ENCODE measurements at regions not wholly inside any gene's neighbourhood (a gene's known extent, or its start where the extent isn't known, plus 50 kb on each side); places are given as distances from the start of the nearest gene placed in this dataset.
"Not testable (repeated sequence)": the region's sequence is repeated elsewhere in the genome, so short reads cannot be mapped to it uniquely, and the experiment has no call there.

DNA sequence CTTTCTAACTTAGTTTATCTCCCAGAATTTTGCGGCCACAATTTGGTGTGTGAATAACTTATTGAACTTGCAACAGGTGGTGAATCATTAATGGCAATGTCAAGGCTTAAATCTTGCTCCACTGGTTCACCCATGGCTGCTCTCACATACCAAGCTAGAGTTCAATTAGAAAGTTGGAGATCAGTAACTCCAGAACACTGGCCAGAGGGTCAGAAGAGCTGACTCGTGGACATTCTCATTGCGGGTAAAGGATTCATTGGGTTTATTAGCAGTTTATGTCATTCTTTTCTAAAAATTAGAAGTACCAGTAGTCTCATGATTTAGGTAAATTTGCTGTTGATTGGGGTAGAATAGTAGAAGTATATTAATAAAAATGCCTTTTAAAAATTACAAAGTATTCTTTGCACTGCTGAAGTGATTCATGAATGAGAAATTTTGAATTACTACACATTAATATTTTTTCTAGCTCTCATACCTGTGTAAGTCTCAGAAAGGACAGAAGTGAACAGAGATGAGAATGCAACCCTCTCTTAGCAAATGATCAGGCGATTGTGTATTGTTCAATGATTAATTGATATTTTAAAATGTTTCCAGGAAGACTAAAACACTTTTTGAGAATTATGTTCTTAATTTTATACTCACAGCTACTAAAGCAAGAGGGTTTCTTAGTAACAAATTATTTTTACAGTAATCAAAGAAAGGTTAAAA lies 142.0 kb downstream of the SYT15 start:
- H3K27me3 ChIP-seq (replicated peaks; ENCODE audit: control insufficient read depth, insufficient read depth, low read length); H3K4me3 ChIP-seq (replicated peaks; ENCODE audit: low read depth, low read length); H3K36me3 ChIP-seq (ENCODE audit: control insufficient read depth, insufficient read depth, low read length); DNase-seq (ENCODE audit: extremely low read depth, insufficient read length): not testable (repeated sequence)

- not testable (repeated sequence) for H3K36me3 ChIP-seq (ENCODE audit: control insufficient read depth, insufficient read depth, low read length); H3K27me3 ChIP-seq (replicated peaks; ENCODE audit: control insufficient read depth, insufficient read depth, low read length); H3K4me3 ChIP-seq (replicated peaks; ENCODE audit: low read depth, low read length); DNase-seq (ENCODE audit: extremely low read depth, insufficient read length)
Measured at GRCh38 chr10:46724258-46724657, 145.3 kb downstream of the SYT15 start.

DNA sequence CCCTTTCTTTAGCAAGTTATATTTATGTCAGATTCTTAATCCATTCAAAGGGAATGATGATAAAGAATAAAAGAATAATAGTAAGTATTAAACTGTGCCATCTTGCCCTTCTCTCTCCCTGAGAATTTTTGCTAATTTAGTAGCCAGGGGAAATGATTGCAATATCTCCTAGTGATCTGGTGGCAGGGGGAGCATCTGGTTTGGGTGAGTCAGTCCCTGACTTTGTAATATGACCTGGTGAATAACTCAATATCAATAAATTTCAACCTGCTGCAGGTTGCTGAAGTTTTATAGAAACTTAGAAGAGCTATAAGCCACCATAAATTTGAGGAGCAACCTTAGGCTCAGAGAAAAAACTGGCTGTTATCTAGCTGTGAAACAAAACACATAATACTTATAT lies 149.4 kb downstream of the SYT15 start:
- DNase-seq (ENCODE audit: extremely low read depth, insufficient read length); H3K27me3 ChIP-seq (replicated peaks; ENCODE audit: control insufficient read depth, insufficient read depth, low read length); H3K4me3 ChIP-seq (replicated peaks; ENCODE audit: low read depth, low read length); H3K36me3 ChIP-seq (ENCODE audit: control insufficient read depth, insufficient read depth, low read length): not testable (repeated sequence)

- H3K4me3 ChIP-seq (replicated peaks; ENCODE audit: low read depth, low read length); H3K36me3 ChIP-seq (ENCODE audit: control insufficient read depth, insufficient read depth, low read length); DNase-seq (ENCODE audit: extremely low read depth, insufficient read length); H3K27me3 ChIP-seq (replicated peaks; ENCODE audit: control insufficient read depth, insufficient read depth, low read length): not testable (repeated sequence)
Measured at GRCh38 chr10:46730729-46731128, 151.8 kb downstream of the SYT15 start.

DNA sequence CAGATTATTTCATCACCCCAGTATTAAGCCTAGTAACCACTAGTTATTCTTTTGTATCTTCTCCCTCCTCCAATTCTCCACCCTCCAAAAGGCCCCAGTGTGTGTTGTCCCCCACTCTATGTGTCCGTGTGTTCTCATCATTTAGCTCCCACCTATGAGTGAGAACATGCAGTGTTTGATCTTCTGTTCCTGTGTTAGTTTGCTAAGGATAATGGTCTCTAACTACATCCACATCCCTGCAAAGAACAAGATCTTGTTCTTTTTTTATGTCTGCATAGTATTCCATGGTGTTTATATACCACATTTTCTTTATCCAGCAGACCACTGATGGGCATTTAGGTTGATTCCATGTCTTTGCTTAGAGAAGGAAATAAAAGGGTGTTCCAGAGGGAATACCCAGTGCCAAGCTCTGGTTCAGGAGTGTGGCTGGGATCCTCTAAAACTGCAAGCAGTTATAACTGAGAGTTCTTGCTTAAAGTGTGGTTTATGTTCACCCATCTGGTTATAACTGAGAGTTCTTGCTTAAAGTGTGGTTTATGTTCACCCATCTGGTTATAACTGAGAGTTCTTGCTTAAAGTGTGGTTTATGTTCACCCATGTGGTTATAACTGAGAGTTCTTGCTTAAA lies 154.8 kb downstream of the SYT15 start:
- not testable (repeated sequence) for H3K27me3 ChIP-seq (replicated peaks; ENCODE audit: control insufficient read depth, insufficient read depth, low read length); DNase-seq (ENCODE audit: extremely low read depth, insufficient read length); H3K36me3 ChIP-seq (ENCODE audit: control insufficient read depth, insufficient read depth, low read length)

DNA sequence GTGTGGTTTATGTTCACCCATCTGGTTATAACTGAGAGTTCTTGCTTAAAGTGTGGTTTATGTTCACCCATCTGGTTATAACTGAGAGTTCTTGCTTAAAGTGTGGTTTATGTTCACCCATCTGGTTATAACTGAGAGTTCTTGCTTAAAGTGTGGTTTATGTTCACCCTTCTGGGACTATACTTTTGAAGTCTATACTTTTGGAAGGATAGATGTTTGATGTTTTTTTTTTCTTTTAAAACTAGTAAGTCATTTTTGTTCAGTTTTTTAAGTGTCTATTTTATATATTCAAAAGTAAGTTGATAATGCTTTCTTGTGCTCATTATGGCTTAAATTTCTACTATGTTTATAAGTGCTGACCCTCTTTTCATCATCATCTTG lies 155.3 kb downstream of the SYT15 start:
- DNase-seq (ENCODE audit: extremely low read depth, insufficient read length); H3K36me3 ChIP-seq (ENCODE audit: control insufficient read depth, insufficient read depth, low read length); H3K27me3 ChIP-seq (replicated peaks; ENCODE audit: control insufficient read depth, insufficient read depth, low read length); H3K4me3 ChIP-seq (replicated peaks; ENCODE audit: low read depth, low read length): not testable (repeated sequence)

More for the DNA sequence above, 154.8 kb downstream of the SYT15 start:
- not testable (repeated sequence) for H3K4me3 ChIP-seq (replicated peaks; ENCODE audit: low read depth, low read length)

DNA sequence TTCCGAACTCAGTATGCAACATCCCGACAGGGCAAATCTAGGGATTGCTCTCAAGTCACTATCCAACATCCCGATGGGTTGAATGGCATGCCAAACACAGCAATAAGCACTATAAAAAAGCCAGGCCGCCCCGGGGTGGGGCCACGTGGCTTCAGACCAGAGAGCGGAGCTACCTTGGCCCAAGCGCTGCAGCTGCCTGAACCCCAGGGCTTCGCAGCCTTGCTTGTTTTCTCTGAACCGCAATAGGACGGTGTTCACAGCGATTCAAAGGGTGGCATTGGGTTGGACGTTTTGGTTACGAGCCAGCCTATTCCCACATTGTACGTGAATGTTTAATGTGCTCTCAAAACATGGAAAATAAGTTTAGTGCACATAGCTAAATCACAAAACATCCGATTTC lies 161.0 kb downstream of the SYT15 start:
- not testable (repeated sequence) for H3K27me3 ChIP-seq (replicated peaks; ENCODE audit: control insufficient read depth, insufficient read depth, low read length); H3K4me3 ChIP-seq (replicated peaks; ENCODE audit: low read depth, low read length); DNase-seq (ENCODE audit: extremely low read depth, insufficient read length); H3K36me3 ChIP-seq (ENCODE audit: control insufficient read depth, insufficient read depth, low read length)

DNA sequence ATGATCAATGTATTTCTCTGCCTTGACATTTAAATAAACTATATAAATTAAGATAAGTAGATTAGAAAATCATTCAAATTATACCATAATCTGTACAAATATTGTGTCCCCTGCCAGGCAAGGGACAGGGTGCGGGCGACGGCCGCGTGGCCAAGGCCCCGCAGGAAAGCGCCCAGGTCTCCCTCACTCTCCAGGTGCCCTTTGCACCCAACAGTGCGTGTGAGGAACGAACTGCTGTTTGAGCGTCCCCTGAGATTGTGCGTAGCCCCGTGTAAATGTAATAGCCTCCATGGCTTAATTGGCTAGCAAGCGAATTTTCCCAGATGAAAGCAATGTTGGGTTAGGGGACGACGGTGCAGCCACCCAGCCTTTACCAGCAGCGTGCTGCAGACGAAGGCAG lies 161.4 kb downstream of the SYT15 start:
- DNase-seq (ENCODE audit: extremely low read depth, insufficient read length), result not testable (repeated sequence)

DNA sequence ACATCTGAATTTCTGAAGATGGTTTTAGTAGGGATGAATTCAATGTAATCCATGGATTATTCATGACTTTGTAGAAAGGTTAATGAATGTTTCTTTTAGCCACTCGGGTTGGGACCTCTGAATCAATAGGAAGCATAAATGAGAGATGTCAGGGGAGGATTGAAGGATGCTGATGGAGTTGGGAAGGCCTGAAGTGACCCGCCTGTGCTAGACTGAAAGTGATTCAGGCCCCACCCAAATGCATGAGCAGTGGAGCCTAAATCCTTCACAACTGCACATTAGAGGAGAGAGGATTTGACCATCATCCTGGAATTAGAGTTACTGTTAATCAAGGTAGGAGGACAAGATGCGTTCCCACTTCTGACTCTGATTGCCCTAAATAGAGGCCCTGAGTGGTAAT lies 162.2 kb upstream of the PTPN20 start:
- not testable (repeated sequence) for H3K27me3 ChIP-seq (replicated peaks; ENCODE audit: control insufficient read depth, insufficient read depth, low read length); H3K4me3 ChIP-seq (replicated peaks; ENCODE audit: low read depth, low read length); H3K36me3 ChIP-seq (ENCODE audit: control insufficient read depth, insufficient read depth, low read length); DNase-seq (ENCODE audit: extremely low read depth, insufficient read length)

More for the DNA sequence above, 161.4 kb downstream of the SYT15 start:
- not testable (repeated sequence) for H3K27me3 ChIP-seq (replicated peaks; ENCODE audit: control insufficient read depth, insufficient read depth, low read length); H3K4me3 ChIP-seq (replicated peaks; ENCODE audit: low read depth, low read length); H3K36me3 ChIP-seq (ENCODE audit: control insufficient read depth, insufficient read depth, low read length)

DNA sequence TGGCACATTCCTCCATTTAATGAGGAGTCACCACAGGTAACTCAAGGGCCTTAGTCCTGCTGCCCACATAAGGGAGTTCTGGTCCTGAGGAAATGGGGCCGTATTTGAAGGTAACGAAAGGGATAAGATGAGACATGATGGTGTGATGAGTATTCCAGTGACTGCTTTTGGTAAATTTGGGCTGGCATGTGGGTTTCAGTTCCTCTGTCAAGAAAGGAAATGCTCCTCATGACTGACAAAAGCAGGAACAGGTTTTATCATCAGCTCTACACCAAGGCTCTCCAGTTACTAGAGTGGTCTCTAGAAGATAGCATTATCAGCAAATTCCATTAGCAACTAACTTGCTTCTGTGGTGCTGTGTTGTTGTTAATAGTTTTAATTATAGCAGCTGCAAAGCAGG lies 161.8 kb upstream of the PTPN20 start:
- H3K27me3 ChIP-seq (replicated peaks; ENCODE audit: control insufficient read depth, insufficient read depth, low read length); H3K4me3 ChIP-seq (replicated peaks; ENCODE audit: low read depth, low read length); H3K36me3 ChIP-seq (ENCODE audit: control insufficient read depth, insufficient read depth, low read length); DNase-seq (ENCODE audit: extremely low read depth, insufficient read length): not testable (repeated sequence)

GRCh38 chr10:46753763-46754162 lies 157.5 kb upstream of the PTPN20 start:
- not testable (repeated sequence) for DNase-seq (ENCODE audit: extremely low read depth, insufficient read length); H3K4me3 ChIP-seq (replicated peaks; ENCODE audit: low read depth, low read length); H3K27me3 ChIP-seq (replicated peaks; ENCODE audit: control insufficient read depth, insufficient read depth, low read length); H3K36me3 ChIP-seq (ENCODE audit: control insufficient read depth, insufficient read depth, low read length)

GRCh38 chr10:46761471-46761870 lies 149.8 kb upstream of the PTPN20 start:
- not testable (repeated sequence) for H3K36me3 ChIP-seq (ENCODE audit: control insufficient read depth, insufficient read depth, low read length); H3K4me3 ChIP-seq (replicated peaks; ENCODE audit: low read depth, low read length); H3K27me3 ChIP-seq (replicated peaks; ENCODE audit: control insufficient read depth, insufficient read depth, low read length); DNase-seq (ENCODE audit: extremely low read depth, insufficient read length)

GRCh38 chr10:46768515-46769291 lies 142.5 kb upstream of the PTPN20 start:
- not testable (repeated sequence) for DNase-seq (ENCODE audit: extremely low read depth, insufficient read length); H3K36me3 ChIP-seq (ENCODE audit: control insufficient read depth, insufficient read depth, low read length); H3K4me3 ChIP-seq (replicated peaks; ENCODE audit: low read depth, low read length); H3K27me3 ChIP-seq (replicated peaks; ENCODE audit: control insufficient read depth, insufficient read depth, low read length)

DNA sequence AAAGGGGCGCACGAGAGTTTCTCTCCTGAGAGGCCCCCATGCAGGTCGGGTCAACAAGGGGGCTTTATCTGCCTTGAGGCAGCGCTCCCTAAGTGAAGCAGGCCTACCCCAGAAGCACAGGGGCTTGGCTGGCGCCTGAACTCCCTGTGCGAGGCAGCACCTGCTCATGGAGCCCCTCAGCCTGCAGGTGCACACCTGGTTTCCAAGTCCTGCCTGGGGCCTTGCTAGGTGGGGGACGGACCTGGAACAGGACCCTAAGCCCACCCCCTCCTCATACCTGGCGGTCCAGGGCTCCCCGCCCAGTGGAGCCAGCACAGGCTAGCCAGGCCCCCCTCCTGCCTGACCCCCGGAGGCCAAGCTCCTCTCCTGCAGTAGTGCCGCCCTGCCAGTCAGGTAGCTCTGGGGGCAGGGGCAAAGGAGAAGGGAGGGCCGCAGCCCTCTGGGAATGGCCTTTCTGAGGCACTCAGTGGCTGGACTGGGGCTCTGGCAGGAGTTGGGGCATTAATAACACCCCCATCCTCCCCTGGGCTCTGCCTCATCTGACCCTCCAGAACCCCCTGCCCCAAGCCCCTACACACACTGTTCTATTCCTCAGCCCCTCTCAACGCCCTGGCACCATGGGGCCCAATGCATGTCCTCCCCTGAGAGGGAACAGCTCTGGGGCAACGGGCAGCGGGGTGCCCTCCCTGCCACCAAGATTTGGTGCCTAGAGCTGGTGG lies 137.9 kb upstream of the PTPN20 start:
- H3K27me3 ChIP-seq (replicated peaks; ENCODE audit: control insufficient read depth, insufficient read depth, low read length); H3K4me3 ChIP-seq (replicated peaks; ENCODE audit: low read depth, low read length); DNase-seq (ENCODE audit: extremely low read depth, insufficient read length); H3K36me3 ChIP-seq (ENCODE audit: control insufficient read depth, insufficient read depth, low read length): not testable (repeated sequence)

Measured in GM06990 (cell line).